Fibroblast of mammary gland (primary cell): ENCODE measurements at regions not wholly inside any gene's neighbourhood (a gene's known extent, or its start where the extent isn't known, plus 50 kb on each side); places are given as distances from the start of the nearest gene placed in this dataset.
A peak's percentile ranks its signal among the peaks of the same experiment; 100 is the strongest.

Experiments
- DNase-seq: peaks from one replicate; pipeline ENCODE4 v3.0.0-alpha.2; 2010; ENCODE audit warnings: low read depth
- H3K4me3 ChIP-seq: 2 replicates; pipeline ENCODE4 v1.5.1; 2011; ENCODE audit warnings: low read depth, mild to moderate bottlenecking, low read length, moderate library complexity; ENCODE audit not compliant: control insufficient read depth
- TF ChIP-seq, protein P1 (sequence below): conservative IDR thresholded peaks from 2 replicates; pipeline ENCODE4 v1.5.1; 2011; ENCODE audit warnings: low read depth, low read length, inconsistent platforms; ENCODE audit not compliant: control insufficient read depth, insufficient read depth

DNA sequence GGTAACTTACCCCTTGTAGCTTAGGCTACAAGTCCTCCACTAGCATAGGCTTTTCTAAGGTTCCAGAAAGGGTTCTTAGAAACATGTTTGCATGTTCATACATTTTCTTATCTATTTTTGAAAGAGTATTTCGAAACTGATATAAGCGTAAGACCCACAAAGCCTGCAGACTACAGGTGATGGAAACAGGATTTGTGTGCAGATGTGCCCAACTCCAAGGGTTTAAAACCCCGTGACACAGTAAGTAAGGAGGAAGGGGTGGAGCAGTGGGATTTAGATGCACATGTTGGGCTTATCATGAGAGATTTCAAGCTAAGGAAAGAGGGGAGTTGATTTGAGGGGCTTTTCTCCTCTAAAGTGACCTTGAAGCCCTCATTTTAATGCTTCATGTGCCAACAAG, 164.7 kb downstream of the LTN1 start:
- no peak for DNase-seq
- H3K4me3 ChIP-seq, result no peak overlapping the region
- TF ChIP-seq, protein P1, sequence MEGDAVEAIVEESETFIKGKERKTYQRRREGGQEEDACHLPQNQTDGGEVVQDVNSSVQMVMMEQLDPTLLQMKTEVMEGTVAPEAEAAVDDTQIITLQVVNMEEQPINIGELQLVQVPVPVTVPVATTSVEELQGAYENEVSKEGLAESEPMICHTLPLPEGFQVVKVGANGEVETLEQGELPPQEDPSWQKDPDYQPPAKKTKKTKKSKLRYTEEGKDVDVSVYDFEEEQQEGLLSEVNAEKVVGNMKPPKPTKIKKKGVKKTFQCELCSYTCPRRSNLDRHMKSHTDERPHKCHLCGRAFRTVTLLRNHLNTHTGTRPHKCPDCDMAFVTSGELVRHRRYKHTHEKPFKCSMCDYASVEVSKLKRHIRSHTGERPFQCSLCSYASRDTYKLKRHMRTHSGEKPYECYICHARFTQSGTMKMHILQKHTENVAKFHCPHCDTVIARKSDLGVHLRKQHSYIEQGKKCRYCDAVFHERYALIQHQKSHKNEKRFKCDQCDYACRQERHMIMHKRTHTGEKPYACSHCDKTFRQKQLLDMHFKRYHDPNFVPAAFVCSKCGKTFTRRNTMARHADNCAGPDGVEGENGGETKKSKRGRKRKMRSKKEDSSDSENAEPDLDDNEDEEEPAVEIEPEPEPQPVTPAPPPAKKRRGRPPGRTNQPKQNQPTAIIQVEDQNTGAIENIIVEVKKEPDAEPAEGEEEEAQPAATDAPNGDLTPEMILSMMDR, result no peak

DNA sequence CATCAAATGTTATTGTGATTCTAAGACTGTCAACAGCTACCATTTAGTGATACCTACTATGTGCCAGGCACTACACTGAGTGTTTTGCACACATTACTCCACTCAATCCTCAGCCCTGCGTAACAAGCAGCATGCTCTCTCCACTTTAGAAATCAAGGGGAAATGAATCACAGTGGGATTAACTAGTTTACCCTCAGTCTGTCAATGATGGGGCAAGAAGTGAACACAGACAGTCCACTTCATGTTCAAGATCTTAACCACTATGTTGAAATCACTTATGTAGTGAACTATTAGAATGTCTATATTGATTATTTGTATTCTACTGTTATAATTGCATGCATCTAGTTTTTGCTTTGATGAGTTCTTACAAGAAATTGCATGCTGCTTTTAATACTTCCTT, 165.3 kb downstream of the LTN1 start:
- DNase-seq, result peak; percentile 50
- TF ChIP-seq, protein P1, result no peak
- no peak overlapping the region for H3K4me3 ChIP-seq

DNA sequence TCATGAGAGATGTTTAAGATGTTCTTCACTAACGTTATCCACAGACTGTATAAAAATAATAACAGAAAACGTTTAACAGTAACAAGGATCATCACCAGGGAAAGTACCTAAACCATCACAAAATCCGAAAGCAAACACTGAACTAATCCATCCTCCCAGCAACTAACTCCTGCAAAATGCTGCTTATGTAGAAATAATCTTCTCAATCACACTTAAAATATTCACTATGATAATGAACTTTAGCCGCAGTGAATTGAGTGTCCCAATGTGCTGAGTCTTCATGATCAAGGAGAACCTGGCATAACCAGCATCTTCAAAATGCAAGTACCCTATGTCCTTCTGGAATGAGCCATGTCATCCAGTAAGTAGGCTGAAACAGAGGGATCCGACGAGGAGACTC, 166.1 kb downstream of the LTN1 start:
- DNase-seq, result no peak
- H3K4me3 ChIP-seq, result no peak overlapping the region
- TF ChIP-seq, protein P1, result no peak

DNA sequence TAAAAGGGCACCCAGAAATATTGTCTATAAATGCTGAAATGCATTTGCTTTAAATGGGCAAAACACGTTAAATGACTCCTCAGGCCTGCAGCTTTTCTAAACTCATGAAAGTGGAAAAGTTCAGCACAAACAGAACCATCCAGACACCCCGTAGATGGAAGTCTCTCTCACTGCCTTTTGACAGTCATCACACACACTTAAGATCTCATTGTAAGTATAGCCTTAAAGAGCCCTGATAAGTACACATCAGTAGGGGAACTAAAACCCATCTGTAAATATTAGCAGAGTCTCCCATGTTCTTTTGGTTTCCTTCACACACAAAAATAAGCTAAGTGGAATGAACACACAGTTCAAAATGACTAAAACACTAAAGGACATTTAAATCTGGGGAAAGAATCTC, 166.7 kb downstream of the LTN1 start:
- DNase-seq, result no peak
- TF ChIP-seq, protein P1, result no peak
- H3K4me3 ChIP-seq, result no peak overlapping the region

DNA sequence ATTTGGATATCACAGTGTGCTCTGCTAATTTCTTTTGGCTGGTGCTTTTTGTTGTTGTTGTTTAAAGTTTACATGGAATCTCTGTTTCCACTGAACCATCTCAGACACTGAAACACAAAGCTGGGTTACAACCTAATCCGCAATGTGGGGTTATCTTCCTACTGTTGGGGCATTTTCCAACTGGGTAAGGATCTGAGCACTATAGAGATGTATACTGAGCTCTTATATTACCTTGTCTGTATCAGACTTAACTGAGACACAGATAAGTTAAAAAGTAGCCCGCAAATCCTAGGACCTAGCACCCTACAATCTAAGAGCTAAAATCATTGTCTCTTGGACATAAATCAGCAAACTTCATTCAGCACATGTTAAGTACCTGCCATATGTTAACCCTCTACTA, 169.2 kb downstream of the LTN1 start:
- TF ChIP-seq, protein P1, result no peak
- no peak for DNase-seq
- no peak overlapping the region for H3K4me3 ChIP-seq

DNA sequence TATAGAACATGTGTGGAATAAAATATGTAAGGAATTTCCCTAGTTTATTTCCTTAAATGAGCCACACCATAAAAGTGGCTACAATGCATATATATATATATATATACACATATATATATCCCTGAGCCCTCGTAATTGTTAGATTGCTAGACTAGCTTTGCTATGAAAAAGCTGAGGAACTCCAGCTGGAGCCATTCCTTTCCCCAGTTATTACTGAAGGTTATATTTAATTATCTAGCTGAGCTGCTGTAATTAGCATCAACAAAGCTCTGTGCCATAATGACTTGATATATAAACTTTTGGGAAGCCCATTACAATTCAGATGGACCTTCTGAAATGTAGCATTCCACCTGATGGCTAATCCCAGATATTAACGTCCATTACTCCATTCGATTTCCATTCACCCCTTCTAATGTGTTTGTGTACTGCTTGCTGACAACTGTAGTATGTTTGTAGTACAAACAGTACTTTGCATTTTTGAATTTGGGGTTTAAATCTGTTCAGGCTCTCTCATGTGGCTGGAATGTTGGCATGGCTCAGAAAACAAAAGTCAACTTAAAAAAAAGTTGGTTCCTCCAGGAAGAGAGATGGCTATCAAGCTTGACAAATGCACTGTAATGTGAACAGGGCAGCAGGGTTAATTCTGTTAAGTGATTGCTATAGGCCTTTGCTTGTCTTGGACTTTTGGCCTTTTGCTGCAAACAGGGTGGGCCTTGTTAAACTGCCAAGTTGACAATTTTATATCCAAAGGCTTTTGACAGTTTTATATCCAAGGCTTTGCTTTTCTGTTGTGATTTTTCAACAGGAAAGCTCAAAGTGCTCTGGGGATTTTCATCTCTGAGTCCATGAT, 170.0 kb downstream of the LTN1 start:
- H3K4me3 ChIP-seq, result no peak overlapping the region
- TF ChIP-seq, protein P1, result no peak
- DNase-seq, result peak; percentile 39

DNA sequence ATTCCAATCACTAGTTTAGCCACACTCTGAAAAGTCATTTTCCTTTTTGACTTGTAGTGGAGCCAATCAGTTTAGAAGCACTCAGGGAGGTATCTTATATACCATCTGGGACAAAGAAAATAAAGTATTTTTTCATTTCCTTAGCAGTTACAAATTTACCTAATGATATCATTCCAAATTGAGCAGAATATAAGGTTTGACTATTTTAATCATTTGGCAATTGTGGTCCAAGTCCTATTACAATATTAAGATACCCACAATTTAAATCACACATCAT, 170.6 kb downstream of the LTN1 start:
- no peak overlapping the region for H3K4me3 ChIP-seq
- TF ChIP-seq, protein P1, result no peak
- DNase-seq, result no peak
